Ishikawa (cell line): ENCODE measurements at regions not wholly inside any gene's neighbourhood (a gene's known extent, or its start where the extent isn't known, plus 50 kb on each side); places are given as distances from the start of the nearest gene placed in this dataset.

Experiments used
- CREB1 ChIP-seq: IDR thresholded peaks from 2 replicates; pipeline ENCODE4 v1.6.1; 2012; ENCODE audit warnings: low read depth
- EP300 ChIP-seq: IDR thresholded peaks from 2 replicates; pipeline ENCODE4 v1.6.1; 2012; ENCODE audit warnings: borderline replicate concordance
- RAD21 ChIP-seq: IDR thresholded peaks from 2 replicates; pipeline ENCODE4 v1.6.1; 2012; ENCODE audit warnings: low read depth
- TAF1 ChIP-seq: IDR thresholded peaks from 2 replicates; pipeline ENCODE4 v1.6.1; 2012; ENCODE audit warnings: low read depth, mild to moderate bottlenecking

GRCh38 chr2:145792745-145793144 lies 1272.8 kb upstream of the ZEB2 start:
- TF ChIP-seq RAD21 (no peak), CREB1 (no peak), TAF1 (no peak), EP300 (no peak)
